Stimulated activated CD4-positive, alpha-beta T cell treated with anti-CD3 and anti-CD28 coated beads, Interleukin-12 subunit alpha, Interleukin-12 subunit beta, amount 100 ng/mL, for 4 hours (primary cell): ENCODE measurements at regions not wholly inside any gene's neighbourhood (a gene's known extent, or its start where the extent isn't known, plus 50 kb on each side); places are given as distances from the start of the nearest gene placed in this dataset.
"Not testable (repeated sequence)": the region's sequence is repeated elsewhere in the genome, so short reads cannot be mapped to it uniquely, and the experiment has no call there.

Source experiments
- DNase-seq: peaks from one replicate; pipeline ENCODE4 v3.0.0-alpha.2; 2020

DNA sequence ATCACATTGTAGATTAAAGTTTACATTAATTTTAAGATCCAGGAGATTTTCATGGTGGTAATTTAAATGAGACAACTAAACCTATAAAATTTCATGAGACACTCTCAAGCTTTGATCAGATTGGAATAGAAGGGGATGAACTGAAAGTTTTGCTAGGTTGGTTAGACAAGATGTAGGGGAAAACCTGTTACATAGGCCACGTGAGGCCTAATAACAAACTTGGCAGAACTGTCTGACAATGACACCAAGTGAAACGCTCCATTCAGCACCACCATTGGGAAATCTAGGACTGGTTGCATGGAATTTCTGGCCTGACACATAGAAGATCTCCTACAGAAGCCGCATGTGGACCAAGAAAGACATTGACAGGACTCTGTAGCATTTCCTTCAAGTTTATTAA is 87.8 kb upstream of the SLC39A10 start:
- DNase-seq: no peak

DNA sequence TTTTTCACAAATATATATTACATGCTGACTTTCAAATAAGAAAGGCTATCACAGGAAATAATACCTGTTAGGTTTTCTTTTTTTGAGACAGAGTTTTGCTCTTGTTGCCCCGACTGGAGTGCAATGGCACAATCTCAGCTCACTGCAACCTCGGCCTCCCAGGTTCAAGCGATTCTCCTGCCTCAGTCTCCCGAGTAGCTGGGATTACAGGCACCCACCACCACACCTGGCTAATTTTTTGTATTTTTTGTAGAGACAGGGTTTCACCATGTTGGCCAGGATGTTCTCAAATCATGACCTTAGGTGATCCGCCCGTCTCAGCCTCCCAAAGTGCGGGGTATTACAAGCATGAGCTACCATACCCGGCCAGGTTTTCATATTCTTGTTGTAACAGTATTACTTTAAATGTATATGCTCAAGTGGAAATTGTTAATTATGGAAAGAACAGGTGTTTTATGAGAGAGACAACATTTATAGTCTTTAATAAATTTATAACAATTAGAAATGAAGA is 92.3 kb upstream of the SLC39A10 start:
- not testable (repeated sequence) for DNase-seq

DNA sequence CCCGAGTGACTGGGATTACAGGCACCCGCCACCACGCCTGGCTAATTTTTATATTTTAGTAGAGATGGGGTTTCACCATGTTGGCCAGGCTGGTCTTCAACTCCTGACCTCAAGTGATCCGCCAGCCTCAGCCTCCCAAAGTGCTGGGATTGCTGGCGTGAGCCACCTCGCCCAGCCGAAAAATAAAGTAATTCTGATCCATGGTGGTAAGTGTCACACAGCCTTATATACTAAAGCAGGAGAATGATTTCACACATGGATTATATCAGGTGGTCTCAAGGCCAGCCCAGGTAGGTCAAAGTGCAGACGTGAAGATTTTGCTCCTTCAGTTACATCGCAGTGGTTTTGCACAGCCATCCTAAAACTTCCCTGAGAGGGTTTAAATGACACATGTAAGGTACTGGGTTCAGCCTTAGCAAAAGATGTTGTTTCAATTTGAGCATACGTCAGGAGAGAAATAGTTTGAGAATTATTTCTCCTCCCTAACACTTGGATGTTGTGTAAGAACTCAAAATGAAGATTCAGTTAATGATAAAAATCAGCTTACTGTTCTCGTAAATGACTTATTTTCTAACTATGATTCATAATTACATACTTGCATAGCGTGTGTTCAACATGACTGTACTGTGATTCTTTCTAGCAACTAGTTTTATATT is 93.0 kb upstream of the SLC39A10 start:
- DNase-seq: no peak

- no peak for DNase-seq
Measured at GRCh38 chr2:195562570-195563566, 94.2 kb upstream of the SLC39A10 start.

- DNase-seq: no peak
Measured at GRCh38 chr2:195561116-195561921, 95.7 kb upstream of the SLC39A10 start.

GRCh38 chr2:195560209-195560895 is 96.7 kb upstream of the SLC39A10 start:
- DNase-seq: no peak

DNA sequence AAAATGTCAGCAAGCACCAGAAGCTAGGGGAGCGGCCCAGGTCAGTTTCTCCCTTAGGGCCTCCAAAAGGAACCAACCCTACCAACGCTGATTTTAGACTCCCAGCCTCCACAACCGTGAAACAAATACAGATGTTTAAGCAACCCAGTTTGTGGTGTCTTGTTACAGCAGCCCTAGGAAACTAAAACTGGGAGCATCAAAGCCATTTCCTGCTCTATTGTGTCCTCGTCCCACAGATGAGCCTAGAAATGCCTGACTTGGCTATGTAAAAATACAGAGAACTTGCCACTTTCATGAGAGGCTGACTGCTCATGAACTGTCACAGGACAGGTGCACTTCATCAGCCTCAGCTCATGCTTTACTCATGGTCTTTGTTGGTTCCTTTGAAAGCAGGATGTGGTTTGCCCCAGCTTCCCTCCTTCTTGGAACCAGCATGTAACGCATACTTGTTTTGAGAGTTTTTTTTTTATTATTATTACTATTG is 97.6 kb upstream of the SLC39A10 start:
- DNase-seq: peak; percentile 49

DNA sequence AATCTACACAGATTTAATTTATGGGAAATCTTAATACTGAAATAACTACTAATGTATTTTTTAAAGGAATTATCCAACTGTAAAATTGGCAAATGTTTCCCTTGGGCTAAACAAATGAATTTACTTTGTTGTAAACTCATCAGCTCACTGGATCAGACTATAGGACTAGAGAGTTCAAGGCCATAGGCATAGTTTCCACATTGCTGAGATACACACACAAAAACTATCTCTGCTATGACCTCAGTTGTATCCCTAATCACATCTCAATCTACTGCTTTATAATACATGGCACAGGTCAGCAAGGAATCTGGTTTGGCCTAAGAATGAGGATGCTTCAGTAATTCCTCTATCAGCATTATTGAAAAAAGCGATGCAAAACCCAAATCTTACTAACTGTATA is 101.1 kb upstream of the SLC39A10 start:
- no peak for DNase-seq

- no peak for DNase-seq
Measured at GRCh38 chr2:195552581-195552980, 104.4 kb upstream of the SLC39A10 start.

DNA sequence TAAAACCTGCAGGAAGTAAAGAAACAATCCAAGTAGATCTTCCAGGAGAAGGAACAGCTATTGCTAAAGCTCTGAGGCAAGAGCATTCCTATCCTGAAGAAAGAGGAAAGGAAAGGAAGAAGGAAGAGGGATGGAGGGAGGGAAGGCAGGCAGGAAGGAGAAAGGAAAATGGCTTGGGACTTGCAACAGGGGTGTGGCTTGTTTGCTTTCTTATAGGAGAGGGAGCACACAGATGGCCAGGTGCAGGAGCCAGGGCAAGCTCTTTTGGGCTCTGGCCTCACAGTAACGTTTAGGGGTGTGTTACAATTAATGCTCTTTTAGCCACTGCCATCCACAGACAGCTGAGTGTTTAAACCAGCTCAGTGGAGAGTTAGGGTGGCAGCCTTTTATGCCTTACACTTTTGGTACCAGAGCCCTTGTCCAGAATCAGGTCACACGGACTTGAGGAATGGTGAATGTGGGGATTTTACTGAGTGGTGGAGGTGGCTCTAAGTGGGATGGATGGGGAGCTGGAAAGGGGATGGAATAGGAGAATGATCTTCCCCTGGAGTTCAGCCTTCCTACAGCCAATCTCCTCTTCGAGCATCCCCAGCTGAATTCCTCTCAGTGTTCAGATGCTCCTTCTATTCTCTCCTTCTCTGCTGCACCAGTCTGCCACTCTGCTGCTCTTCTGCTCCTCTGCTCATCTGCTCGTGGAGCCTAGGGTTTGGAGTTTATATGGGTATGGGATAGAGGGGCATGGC is 108.7 kb upstream of the SLC39A10 start:
- DNase-seq: no peak

- not testable (repeated sequence) for DNase-seq
Measured at GRCh38 chr2:195547268-195547840, 109.7 kb upstream of the SLC39A10 start.

DNA sequence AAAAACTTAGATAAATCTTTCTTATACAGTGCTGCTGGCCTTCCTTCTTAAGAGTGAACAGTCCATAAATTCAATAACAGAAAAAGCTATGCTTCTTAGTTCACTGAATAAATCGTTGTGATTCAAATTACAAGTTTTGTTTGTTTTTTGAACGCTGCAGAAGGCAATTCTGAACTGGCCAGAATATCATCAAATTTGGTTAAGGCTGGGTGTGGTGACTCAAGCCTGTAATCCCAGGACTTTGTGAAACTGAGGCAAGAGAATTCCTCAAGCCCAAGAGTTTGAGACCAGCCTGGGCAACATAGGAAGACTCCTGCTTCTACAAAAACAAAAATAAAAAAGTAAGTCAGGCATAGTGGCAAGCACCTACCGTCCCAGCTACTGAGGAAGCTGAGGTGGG is 111.2 kb upstream of the SLC39A10 start:
- DNase-seq: no peak

DNA sequence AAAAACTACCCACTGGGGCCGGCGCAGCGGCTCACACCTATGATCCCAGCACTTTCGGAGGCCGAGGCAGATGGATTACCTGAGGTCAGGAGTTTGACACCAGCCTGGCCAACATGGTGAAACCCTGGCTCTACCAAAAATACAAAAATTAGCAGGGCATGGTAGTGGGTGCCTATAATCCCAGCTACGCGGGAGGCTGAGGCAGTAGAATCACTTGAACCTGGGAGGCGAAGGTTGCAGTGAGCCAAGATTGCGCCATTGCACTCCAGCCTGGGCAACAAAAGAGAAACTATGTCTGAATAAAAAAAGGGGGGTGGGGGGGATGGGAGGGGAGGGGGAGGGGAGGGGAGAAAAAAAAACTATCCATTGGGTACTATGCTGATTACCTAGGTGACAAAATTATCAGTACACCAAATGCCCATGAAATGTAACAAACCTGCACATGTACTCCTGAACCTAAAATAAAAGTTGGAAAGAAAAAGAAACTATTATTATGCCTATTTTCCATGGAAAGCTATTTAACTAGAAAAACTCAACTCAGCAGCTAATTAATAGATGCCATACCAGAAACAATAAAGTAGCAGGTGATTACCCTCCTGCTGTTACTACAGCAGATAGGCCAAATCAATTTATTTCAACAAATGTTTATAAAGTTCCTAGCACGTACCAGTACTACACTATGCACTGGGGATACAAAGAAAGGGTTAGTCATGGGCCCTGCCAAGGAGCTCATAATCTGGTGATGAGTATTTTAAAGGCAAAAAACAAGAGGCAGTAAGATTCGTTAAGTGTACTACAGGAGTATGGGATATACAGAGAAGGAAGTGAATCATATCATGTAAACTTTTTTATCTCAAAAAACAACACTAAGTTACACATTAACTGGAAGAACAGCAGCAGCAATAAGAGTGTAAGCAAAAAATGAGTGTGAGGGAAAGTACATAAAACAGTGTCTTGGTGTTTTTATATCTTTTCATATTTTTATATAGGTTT is 112.8 kb upstream of the SLC39A10 start:
- DNase-seq: no peak

DNA sequence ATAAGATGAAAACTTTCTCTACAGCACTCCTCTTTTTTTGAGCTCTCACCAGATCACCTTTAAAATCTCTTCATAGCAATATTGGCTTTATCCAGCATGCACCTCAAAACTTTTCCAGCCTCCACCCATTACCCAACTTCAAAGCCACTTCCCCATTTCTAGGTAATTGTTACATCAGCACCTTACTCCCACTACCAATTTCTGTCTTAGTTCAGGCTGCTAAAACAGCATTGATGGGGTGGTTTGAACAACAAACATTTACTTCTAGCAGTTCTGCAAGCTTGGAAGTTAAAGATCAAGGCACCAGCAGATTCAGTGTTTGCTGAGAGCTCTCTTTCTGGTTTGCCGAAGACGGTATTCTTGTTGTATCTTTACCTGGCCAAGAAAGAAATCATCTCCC is 114.0 kb upstream of the SLC39A10 start:
- no peak for DNase-seq

- DNase-seq: no peak
Measured at GRCh38 chr2:195542067-195542466, 115.0 kb upstream of the SLC39A10 start.

- DNase-seq: no peak
Measured at GRCh38 chr2:195538937-195539336, 118.1 kb upstream of the SLC39A10 start.

DNA sequence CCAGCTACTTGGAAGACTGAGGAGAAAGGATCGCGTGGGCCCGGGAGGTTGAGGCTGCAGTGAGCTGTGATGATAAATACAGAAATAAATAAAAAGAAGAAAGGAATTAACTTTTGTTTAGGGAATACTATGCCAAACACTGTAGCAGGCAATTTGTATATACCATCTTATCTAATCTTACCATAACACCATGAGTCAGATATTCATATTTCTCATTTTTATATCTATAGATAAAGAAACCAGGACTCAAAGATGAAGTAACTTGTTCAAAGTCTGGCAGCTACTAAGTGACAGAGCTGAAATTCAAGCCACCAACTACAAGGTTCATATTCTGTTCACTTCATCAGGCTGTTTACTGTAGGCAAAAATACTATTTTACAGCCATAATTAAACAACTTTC is 119.2 kb upstream of the SLC39A10 start:
- no peak for DNase-seq

- no peak for DNase-seq
Measured at GRCh38 chr2:195536906-195537305, 120.1 kb upstream of the SLC39A10 start.

DNA sequence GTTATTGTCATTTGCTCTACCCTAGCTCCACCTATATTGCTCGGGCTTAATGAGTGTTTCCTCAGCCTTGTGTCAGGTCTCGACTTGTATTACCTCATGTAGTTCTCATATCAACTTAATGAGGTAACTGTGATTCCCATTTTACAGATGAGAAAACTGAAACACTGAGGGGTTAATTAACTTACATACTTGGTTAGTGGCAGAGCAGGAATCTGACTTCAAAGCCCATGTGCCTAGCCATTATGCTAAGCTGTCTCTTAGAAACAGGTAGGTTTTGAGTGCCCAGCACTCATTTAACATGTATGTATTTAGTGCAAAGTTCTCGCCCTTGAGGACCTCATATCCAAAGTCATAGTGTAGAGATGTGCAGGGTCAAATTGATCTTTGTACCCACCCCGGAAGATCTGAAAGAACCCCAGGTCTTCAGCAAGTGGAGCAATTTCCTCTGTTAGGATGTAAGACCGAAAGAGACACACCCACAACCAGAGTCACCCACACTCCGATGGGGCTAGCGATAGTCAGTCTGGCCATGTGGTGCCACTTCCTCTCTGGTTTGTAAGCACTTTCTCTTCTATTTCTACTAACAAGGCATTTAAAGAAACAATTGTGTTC is 121.0 kb upstream of the SLC39A10 start:
- peak; percentile 39 for DNase-seq
